ENCODE measurements at regions not wholly inside any gene's neighbourhood (a gene's known extent, or its start where the extent isn't known, plus 50 kb on each side); places are given as distances from the start of the nearest gene placed in this dataset.

DNA sequence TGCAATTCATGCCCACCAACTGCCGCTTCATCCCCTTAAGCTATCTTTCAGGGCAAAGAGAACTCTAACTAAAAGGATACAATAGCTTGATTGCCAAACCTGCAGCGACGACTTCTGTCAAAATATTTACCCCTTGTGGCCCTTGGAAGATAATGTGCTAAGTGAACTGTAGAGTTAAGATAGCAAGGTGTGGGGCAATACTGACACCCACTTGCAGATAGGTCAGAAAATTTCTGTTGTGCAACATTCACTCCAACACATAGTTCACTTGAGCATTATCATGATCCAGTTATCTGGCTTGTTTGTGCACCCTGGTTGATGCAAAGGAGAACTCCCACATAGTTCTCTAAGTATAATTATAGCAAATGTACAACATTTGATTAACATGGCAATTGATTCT, 55.6 kb downstream of the RHOXF2B start:
- WGBS, 2 donors = 36 to 40% methylated on average over 3 of the region's 3 CpGs

DNA sequence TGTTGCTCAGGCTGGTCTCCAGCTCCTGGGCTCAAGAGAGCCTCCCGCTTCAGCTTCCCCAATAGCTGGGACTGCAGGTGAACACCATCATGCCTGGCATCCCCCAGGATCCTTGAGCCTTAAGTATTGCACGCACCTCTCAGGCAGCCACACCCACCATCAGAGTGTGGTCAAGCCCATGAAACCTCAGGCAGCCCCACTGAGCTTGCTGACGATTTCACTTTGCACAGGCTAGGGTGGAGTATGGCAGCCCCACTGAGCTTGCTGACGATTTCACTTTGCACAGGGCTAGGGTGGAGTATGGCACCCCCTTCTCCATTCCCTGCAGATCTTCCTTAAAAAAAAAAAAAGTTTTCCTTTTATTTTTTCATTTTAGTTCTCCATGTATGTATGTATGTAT, 57.2 kb downstream of the RHOXF2B start:
- no peak for DNase-seq (ENCODE audit: low spot score in 2 of 2)
- TF ChIP-seq, protein P1, sequence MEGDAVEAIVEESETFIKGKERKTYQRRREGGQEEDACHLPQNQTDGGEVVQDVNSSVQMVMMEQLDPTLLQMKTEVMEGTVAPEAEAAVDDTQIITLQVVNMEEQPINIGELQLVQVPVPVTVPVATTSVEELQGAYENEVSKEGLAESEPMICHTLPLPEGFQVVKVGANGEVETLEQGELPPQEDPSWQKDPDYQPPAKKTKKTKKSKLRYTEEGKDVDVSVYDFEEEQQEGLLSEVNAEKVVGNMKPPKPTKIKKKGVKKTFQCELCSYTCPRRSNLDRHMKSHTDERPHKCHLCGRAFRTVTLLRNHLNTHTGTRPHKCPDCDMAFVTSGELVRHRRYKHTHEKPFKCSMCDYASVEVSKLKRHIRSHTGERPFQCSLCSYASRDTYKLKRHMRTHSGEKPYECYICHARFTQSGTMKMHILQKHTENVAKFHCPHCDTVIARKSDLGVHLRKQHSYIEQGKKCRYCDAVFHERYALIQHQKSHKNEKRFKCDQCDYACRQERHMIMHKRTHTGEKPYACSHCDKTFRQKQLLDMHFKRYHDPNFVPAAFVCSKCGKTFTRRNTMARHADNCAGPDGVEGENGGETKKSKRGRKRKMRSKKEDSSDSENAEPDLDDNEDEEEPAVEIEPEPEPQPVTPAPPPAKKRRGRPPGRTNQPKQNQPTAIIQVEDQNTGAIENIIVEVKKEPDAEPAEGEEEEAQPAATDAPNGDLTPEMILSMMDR (IDR thresholded peaks at IDR 0.05) = no peak
- no peak for TF ChIP-seq POLR2A (IDR thresholded peaks at IDR 0.05)
- intact Hi-C loops (cut with DNase I; ENCODE audit: low total_unique reads) = no loop called here
- WGBS, 2 donors = 47 to 51% methylated on average over 4 of the region's 4 CpGs
- H3K4me3 ChIP-seq (ENCODE audit: low read depth, poor library complexity, severe bottlenecking) = no peak overlapping the region

More for the DNA sequence above, 55.6 kb downstream of the RHOXF2B start:
- intact Hi-C loops (cut with DNase I; ENCODE audit: low total_unique reads) = no loop called here
- DNase-seq (ENCODE audit: low spot score in 2 of 2) = no peak
- H3K4me3 ChIP-seq (ENCODE audit: low read depth, poor library complexity, severe bottlenecking) = no peak overlapping the region
- TF ChIP-seq, protein P1 (IDR thresholded peaks at IDR 0.05) = no peak
- TF ChIP-seq POLR2A (IDR thresholded peaks at IDR 0.05) = no peak

DNA sequence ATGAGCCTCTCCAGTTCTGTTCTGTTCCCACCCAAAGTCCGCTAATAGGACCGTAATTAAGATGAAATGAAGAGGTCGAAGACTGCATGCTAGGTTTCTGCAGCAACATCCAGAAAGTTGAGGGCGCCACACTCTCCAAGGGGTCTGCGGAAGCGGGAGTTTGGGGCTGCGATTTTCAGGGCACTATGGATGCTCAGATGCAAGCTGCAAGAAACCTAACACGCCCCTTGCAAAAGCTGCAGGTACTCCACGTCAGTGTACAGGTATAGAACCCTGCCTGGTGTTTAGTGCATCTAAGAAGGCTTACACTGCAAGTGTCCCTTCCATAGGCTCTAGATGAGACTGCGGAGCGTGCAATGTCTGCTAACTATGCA, 61.4 kb downstream of the RHOXF2B start:
- no peak overlapping the region for H3K4me3 ChIP-seq (ENCODE audit: low read depth, poor library complexity, severe bottlenecking)
- TF ChIP-seq, protein P1 (IDR thresholded peaks at IDR 0.05) = no peak
- no peak for TF ChIP-seq POLR2A (IDR thresholded peaks at IDR 0.05)
- WGBS, 2 donors = 15 to 38% methylated on average over 7 to 11 of the region's 11 CpGs
- intact Hi-C loops (cut with DNase I; ENCODE audit: low total_unique reads) = loop anchor here (10.0 kb wide), 1 partner anchor 99 kb away; the partner anchor contains the start of gene RHOXF1
- DNase-seq (ENCODE audit: low spot score in 2 of 2) = no peak

DNA sequence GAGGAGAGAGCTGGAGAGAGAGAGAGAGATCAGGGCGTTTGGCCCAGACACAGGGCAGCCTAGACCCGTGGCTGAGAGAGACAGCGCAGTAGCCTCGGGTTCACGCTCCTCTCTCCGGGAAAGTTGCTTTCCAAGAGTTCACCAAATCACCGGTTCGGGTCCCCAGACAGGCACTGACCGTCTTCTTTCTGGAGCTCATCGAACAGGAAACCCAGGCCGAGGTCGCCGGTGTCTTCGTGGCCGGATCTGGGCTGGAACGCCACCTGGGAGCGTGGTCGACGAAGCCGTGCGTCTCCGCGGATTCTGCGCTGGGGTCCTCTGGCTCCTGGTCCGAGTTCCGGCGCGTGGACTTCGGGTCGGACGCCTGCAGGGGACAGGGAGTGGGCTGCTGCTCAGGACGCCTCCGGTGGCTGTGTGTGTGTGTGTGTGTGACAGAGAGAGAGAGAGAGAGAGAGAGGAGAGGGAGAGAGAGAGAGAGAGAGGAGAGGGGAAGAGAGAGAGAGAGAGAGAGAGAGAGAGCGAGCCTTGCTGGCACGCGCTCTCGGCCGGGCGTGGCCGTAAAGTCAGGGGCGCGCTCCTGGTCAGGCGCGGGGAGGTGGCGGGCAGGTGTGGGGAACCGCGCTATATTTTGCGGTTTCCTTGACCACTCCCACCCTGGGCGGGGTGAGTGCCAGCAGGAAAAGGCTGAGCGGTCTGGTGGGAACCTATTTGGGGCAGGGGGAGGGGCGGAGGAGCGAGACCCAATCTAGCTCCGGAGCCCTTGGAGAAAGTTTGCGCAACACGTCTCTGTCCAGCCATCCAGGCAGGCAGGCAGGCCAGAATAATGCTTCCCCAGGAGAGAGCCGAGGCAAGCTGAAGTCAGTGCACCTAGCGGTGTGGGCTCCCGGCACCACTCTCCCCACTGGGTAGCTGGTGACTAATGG, 62.1 kb downstream of the RHOXF2B start:
- intact Hi-C loops (cut with DNase I; ENCODE audit: low total_unique reads) = loop anchor here (10.0 kb wide), 1 partner anchor 99 kb away; the partner anchor contains the start of gene RHOXF1
- WGBS, 2 donors = 2 to 32% methylated on average over 33 to 58 of the region's 58 CpGs
- DNase-seq (ENCODE audit: low spot score in 2 of 2) = no peak
- TF ChIP-seq, protein P1 (IDR thresholded peaks at IDR 0.05) = no peak
- TF ChIP-seq POLR2A (IDR thresholded peaks at IDR 0.05) = no peak
- H3K4me3 ChIP-seq (ENCODE audit: low read depth, poor library complexity, severe bottlenecking) = no peak overlapping the region

DNA sequence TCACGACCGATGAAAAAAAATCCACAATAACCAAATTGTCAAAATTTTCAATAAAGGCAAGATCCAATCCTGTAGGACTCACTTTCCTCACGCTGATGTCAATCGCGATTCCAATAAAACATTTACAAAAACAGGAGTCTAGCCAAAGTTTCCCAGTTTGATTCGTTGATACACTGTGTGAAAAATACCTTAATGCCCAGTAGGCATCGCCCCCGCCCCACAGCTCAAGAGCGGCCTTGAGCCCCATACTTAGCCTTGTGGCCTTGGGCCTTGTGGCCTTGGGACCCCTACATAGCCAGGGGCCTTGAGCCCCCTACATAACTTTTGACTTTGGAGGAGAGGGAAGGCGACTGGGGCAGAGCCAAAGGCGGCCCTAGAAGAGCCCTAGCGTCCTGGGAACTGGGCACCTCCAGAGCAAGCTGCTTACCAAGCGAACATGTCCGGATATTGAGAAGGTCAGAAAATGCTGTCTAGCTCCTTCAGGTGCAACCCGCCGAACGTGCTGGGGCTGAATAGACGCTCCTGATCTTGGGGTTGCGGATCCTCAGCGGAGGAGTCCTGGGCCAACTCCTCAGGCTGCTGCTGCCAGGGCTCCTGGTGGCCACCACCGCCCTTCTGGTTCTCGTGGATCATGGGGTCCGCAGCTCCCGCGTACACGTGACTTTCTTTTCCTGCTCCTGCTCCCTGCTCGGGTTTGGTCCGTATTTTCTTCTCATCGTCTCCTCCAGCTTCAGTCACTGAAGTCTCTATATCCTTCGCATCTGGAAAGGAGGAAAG, 62.9 kb downstream of the RHOXF2B start:
- 26 to 50% methylated on average over 24 to 30 of the region's 30 CpGs for WGBS, 2 donors
- DNase-seq (ENCODE audit: low spot score in 2 of 2) = no peak
- no peak overlapping the region for H3K4me3 ChIP-seq (ENCODE audit: low read depth, poor library complexity, severe bottlenecking)
- TF ChIP-seq POLR2A (IDR thresholded peaks at IDR 0.05) = no peak
- TF ChIP-seq, protein P1 (IDR thresholded peaks at IDR 0.05) = no peak
- intact Hi-C loops (cut with DNase I; ENCODE audit: low total_unique reads) = loop anchor here (10.0 kb wide), 1 partner anchor 100 kb away; the partner anchor contains the start of gene RHOXF1

Data from lower leg skin (tissue), 4 donors.